HL-60 (cell line): ENCODE measurements at regions not wholly inside any gene's neighbourhood (a gene's known extent, or its start where the extent isn't known, plus 50 kb on each side); places are given as distances from the start of the nearest gene placed in this dataset.

Source experiments
- GABPA ChIP-seq: IDR thresholded peaks from 2 replicates; pipeline ENCODE4 v1.6.1; 2012; ENCODE audit warnings: low read depth
- POLR2AphosphoS5 ChIP-seq: IDR thresholded peaks from 2 replicates; pipeline ENCODE4 v1.6.1; 2012; ENCODE audit warnings: low read depth
- TF ChIP-seq, protein P1 (sequence below): IDR thresholded peaks from one replicate; pipeline ENCODE4 v1.5.1; 2011; ENCODE audit warnings: low read length, control low read depth, inconsistent platforms; ENCODE audit not compliant: insufficient read depth

DNA sequence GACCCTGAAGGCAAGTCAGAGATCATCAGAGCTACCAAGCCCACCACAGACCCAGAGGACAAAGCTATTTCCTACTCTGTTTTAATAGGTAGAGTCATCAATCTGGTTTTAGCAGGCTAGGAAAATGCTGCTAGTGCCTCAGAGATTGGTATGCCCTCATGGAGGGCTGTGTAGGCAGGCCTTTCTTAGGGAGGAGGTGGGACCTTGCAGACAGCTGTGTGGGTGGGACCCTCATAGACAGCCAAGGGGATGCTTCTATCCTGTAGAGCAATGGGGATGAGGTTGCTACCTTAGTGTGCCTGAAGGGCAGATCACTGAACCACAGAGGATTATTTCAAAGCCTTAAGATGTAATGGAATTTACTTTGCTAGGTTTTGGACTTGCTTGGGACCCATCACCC is 534.9 kb upstream of the KLF12 start:
- TF ChIP-seq GABPA (no peak), POLR2AphosphoS5 (no peak)
- TF ChIP-seq, protein P1, sequence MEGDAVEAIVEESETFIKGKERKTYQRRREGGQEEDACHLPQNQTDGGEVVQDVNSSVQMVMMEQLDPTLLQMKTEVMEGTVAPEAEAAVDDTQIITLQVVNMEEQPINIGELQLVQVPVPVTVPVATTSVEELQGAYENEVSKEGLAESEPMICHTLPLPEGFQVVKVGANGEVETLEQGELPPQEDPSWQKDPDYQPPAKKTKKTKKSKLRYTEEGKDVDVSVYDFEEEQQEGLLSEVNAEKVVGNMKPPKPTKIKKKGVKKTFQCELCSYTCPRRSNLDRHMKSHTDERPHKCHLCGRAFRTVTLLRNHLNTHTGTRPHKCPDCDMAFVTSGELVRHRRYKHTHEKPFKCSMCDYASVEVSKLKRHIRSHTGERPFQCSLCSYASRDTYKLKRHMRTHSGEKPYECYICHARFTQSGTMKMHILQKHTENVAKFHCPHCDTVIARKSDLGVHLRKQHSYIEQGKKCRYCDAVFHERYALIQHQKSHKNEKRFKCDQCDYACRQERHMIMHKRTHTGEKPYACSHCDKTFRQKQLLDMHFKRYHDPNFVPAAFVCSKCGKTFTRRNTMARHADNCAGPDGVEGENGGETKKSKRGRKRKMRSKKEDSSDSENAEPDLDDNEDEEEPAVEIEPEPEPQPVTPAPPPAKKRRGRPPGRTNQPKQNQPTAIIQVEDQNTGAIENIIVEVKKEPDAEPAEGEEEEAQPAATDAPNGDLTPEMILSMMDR: no peak
